ENCODE measurements at regions not wholly inside any gene's neighbourhood (a gene's known extent, or its start where the extent isn't known, plus 50 kb on each side); places are given as distances from the start of the nearest gene placed in this dataset.

- no peak overlapping the region for H3K27ac Mint-ChIP-seq (ENCODE audit: low read depth, unreplicated experiment)
- H3K4me3 Mint-ChIP-seq (ENCODE audit: unreplicated experiment): no peak overlapping the region
- ChIA-PET POLR2A (no interaction called here), CTCF (interaction anchor here (0.5 to 0.9 kb wide), 2 partner anchors 165 to 461 kb away, joined by 3 to 5 read pairs; no protein-coding TSS in a partner anchor)
- TF ChIP-seq, protein P1, sequence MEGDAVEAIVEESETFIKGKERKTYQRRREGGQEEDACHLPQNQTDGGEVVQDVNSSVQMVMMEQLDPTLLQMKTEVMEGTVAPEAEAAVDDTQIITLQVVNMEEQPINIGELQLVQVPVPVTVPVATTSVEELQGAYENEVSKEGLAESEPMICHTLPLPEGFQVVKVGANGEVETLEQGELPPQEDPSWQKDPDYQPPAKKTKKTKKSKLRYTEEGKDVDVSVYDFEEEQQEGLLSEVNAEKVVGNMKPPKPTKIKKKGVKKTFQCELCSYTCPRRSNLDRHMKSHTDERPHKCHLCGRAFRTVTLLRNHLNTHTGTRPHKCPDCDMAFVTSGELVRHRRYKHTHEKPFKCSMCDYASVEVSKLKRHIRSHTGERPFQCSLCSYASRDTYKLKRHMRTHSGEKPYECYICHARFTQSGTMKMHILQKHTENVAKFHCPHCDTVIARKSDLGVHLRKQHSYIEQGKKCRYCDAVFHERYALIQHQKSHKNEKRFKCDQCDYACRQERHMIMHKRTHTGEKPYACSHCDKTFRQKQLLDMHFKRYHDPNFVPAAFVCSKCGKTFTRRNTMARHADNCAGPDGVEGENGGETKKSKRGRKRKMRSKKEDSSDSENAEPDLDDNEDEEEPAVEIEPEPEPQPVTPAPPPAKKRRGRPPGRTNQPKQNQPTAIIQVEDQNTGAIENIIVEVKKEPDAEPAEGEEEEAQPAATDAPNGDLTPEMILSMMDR (IDR thresholded peaks at IDR 0.05; ENCODE audit: unreplicated experiment): no peak
- intact Hi-C loops (cut with micrococcal nuclease): loop anchor here (10.0 kb wide), 1 partner anchor 461 kb away; no protein-coding TSS in a partner anchor
- peaks cover 57% of the 10 kb centered on the region for H3K27me3 Mint-ChIP-seq (ENCODE audit: insufficient read depth, unreplicated experiment)
- DNase-seq (ENCODE audit: unreplicated experiment): no peak
- no peaks in the 10 kb centered on the region for H3K9me3 Mint-ChIP-seq (ENCODE audit: unreplicated experiment)
- no TSS peak for BruUV-seq (replicated peaks)
- H3K36me3 Mint-ChIP-seq (ENCODE audit: insufficient read depth, unreplicated experiment): no peaks in the 10 kb centered on the region
- no peaks in the 10 kb centered on the region for H3K4me1 Mint-ChIP-seq (ENCODE audit: insufficient read depth, unreplicated experiment)
Measured at GRCh38 chr12:131565267-131566015, 145.4 kb upstream of the SFSWAP start.

DNA sequence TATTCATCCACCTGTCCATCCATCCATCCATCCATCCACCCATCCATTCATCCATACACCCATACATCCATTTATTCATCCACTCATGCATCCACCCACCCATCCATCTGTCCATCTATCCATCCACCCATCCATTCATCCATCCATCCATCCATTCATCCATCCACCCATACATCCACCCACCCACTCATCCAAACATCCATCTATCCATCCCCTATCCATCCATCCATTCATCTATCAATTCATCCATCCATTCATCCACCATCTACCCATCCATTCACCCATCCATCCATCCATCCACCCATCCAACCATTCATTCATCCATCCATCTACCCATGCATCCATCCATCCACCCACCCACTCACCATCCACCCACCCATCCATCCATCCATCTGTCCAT is 142.6 kb upstream of the SFSWAP start:
- Mint-ChIP-seq H3K27ac (ENCODE audit: low read depth, unreplicated experiment) (no peak overlapping the region), H3K36me3 (ENCODE audit: insufficient read depth, unreplicated experiment) (no peaks in the 10 kb centered on the region), H3K9me3 (ENCODE audit: unreplicated experiment) (no peaks in the 10 kb centered on the region), H3K4me1 (ENCODE audit: insufficient read depth, unreplicated experiment) (no peaks in the 10 kb centered on the region), H3K4me3 (ENCODE audit: unreplicated experiment) (no peak overlapping the region), H3K27me3 (ENCODE audit: insufficient read depth, unreplicated experiment) (peaks cover 82% of the 10 kb centered on the region)
- no TSS peak for BruUV-seq (replicated peaks)
- DNase-seq (ENCODE audit: unreplicated experiment): no peak
- CTCF ChIA-PET: no interaction called here
- intact Hi-C loops (cut with micrococcal nuclease): loop anchor here (10.0 kb wide), 1 partner anchor 464 kb away; no protein-coding TSS in a partner anchor
- TF ChIP-seq, protein P1 (IDR thresholded peaks at IDR 0.05; ENCODE audit: unreplicated experiment): no peak
- POLR2A ChIA-PET: no interaction called here

DNA sequence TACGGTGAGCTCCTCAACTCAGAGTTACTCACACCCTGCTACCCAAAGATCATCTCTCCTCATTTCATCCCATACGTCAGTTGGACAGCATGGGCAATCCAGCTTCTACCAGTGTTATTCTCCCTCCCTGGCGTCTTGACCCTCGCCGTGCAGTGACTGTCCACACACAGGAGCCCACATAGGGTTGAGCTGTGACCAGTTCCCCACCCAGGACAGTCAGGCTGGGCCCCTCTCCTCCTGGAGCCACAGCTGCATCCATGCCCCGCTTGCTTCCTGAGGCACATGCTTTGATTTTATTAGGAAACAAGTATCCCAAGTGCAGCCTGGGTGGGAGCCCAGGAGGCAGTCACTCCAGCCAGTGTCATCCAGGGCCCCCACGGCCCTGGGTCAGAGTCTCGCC is 140.3 kb upstream of the SFSWAP start:
- Mint-ChIP-seq H3K9me3 (ENCODE audit: unreplicated experiment) (no peaks in the 10 kb centered on the region), H3K4me3 (ENCODE audit: unreplicated experiment) (no peak overlapping the region), H3K36me3 (ENCODE audit: insufficient read depth, unreplicated experiment) (no peaks in the 10 kb centered on the region), H3K4me1 (ENCODE audit: insufficient read depth, unreplicated experiment) (no peaks in the 10 kb centered on the region), H3K27ac (ENCODE audit: low read depth, unreplicated experiment) (no peak overlapping the region), H3K27me3 (ENCODE audit: insufficient read depth, unreplicated experiment) (peaks cover 94% of the 10 kb centered on the region)
- no peak for DNase-seq (ENCODE audit: unreplicated experiment)
- ChIA-PET CTCF (no interaction called here), POLR2A (no interaction called here)
- no TSS peak for BruUV-seq (replicated peaks)
- intact Hi-C loops (cut with micrococcal nuclease): no loop called here
- TF ChIP-seq, protein P1 (IDR thresholded peaks at IDR 0.05; ENCODE audit: unreplicated experiment): no peak

- ChIA-PET POLR2A (no interaction called here), CTCF (no interaction called here)
- H3K4me3 Mint-ChIP-seq (ENCODE audit: unreplicated experiment): no peak overlapping the region
- no peaks in the 10 kb centered on the region for H3K4me1 Mint-ChIP-seq (ENCODE audit: insufficient read depth, unreplicated experiment)
- TF ChIP-seq, protein P1 (IDR thresholded peaks at IDR 0.05; ENCODE audit: unreplicated experiment): no peak
- DNase-seq (ENCODE audit: unreplicated experiment): no peak
- H3K27me3 Mint-ChIP-seq (ENCODE audit: insufficient read depth, unreplicated experiment): peaks cover 87% of the 10 kb centered on the region
- peaks cover 10% of the 10 kb centered on the region for H3K9me3 Mint-ChIP-seq (ENCODE audit: unreplicated experiment)
- no peaks in the 10 kb centered on the region for H3K36me3 Mint-ChIP-seq (ENCODE audit: insufficient read depth, unreplicated experiment)
- intact Hi-C loops (cut with micrococcal nuclease): no loop called here
- H3K27ac Mint-ChIP-seq (ENCODE audit: low read depth, unreplicated experiment): no peak overlapping the region
- no TSS peak for BruUV-seq (replicated peaks)
Measured at GRCh38 chr12:131571827-131572226, 139.1 kb upstream of the SFSWAP start.

All from MCF 10A (cell line).